ENCODE measurements at regions not wholly inside any gene's neighbourhood (a gene's known extent, or its start where the extent isn't known, plus 50 kb on each side); places are given as distances from the start of the nearest gene placed in this dataset.
"Not testable (repeated sequence)": the region's sequence is repeated elsewhere in the genome, so short reads cannot be mapped to it uniquely, and the experiment has no call there.

- H3K36me3 Mint-ChIP-seq, H3K9me3 Mint-ChIP-seq, H3K27ac Mint-ChIP-seq, H3K27me3 Mint-ChIP-seq, H3K4me3 Mint-ChIP-seq, DNase-seq, H3K4me1 Mint-ChIP-seq, CTCF ChIA-PET: not testable (repeated sequence)
Observed at GRCh38 chr1:146683126-146683429, 255.0 kb upstream of the NBPF12 start.

- CTCF ChIA-PET, H3K27ac Mint-ChIP-seq, H3K4me3 Mint-ChIP-seq, H3K36me3 Mint-ChIP-seq, H3K27me3 Mint-ChIP-seq, DNase-seq, H3K9me3 Mint-ChIP-seq, H3K4me1 Mint-ChIP-seq: not testable (repeated sequence)
Observed at GRCh38 chr1:146682227-146683125, 255.6 kb upstream of the NBPF12 start.

DNA sequence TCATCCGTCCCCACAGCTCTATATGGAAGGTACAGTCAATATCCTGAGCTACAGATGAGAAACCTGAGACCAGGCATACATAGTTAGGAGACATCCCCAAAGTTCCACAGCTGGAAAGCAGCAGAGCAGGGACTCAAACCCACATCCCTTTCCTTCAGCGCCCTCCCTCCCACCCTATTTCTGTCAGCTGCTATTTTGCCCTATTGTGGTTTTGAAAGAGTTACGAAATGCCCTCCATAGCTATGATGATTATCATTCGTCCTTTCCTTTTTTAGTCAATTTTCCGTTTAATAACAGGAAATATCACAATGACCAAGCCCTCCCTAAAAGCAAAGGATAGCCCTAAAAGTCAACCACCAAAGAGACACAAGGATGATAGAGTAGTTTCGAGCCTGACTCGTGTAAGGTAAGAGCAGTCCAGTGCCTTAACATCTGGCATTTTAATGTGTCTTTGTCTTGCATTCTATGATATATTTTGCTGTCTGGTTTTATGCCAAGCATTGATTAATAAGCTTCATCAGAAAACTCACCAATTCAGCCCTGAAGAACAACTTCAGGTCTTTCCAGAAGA lies 264.3 kb upstream of the NBPF12 start:
- H3K4me1 Mint-ChIP-seq, H3K4me3 Mint-ChIP-seq, CTCF ChIA-PET: not testable (repeated sequence)

DNA sequence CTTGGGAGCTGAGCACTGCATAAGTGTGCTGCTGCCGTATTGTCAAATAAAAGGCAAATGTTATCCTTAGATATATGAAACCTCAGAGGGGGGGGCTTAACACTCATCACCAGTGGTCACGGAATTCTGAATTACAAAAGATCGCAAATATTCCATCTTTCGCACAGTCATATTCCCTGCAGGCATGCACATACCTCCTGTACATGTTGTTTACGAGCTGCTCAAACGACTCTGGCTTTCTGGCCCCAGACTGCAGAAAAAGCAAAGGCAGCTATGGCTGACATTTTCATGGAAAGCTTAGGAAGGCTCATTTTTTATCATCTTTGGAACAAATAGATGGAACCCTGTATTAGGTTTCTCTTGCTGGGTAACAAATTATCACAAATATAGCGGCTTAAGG lies 265.5 kb upstream of the NBPF12 start:
- H3K9me3 Mint-ChIP-seq, H3K36me3 Mint-ChIP-seq, H3K27ac Mint-ChIP-seq, H3K4me3 Mint-ChIP-seq, CTCF ChIA-PET, DNase-seq, H3K27me3 Mint-ChIP-seq, H3K4me1 Mint-ChIP-seq: not testable (repeated sequence)

More for the DNA sequence above, 264.3 kb upstream of the NBPF12 start:
- H3K36me3 Mint-ChIP-seq, H3K9me3 Mint-ChIP-seq, H3K27ac Mint-ChIP-seq, H3K27me3 Mint-ChIP-seq, DNase-seq: not testable (repeated sequence)

DNA sequence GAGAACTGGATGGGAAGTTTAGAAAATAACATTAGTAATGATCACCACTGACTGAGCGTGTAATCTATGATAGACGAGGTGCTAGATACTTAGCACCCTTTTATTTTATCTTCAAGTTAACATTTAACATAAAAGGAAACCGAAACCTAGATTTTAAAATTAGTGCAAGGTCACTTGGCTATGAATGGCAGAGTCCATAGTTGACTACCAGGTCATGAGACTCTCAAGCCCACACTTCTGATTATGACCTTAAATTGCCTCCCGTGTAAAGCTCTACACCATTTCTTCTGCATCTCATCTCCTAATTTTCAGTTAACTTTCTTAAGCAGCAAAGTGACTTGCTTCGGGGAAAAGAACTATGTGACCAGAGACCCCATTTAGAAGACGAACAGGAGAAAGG lies 266.5 kb upstream of the NBPF12 start:
- H3K4me1 Mint-ChIP-seq, H3K36me3 Mint-ChIP-seq, H3K4me3 Mint-ChIP-seq, H3K27ac Mint-ChIP-seq, H3K27me3 Mint-ChIP-seq, CTCF ChIA-PET, H3K9me3 Mint-ChIP-seq, DNase-seq: not testable (repeated sequence)

DNA sequence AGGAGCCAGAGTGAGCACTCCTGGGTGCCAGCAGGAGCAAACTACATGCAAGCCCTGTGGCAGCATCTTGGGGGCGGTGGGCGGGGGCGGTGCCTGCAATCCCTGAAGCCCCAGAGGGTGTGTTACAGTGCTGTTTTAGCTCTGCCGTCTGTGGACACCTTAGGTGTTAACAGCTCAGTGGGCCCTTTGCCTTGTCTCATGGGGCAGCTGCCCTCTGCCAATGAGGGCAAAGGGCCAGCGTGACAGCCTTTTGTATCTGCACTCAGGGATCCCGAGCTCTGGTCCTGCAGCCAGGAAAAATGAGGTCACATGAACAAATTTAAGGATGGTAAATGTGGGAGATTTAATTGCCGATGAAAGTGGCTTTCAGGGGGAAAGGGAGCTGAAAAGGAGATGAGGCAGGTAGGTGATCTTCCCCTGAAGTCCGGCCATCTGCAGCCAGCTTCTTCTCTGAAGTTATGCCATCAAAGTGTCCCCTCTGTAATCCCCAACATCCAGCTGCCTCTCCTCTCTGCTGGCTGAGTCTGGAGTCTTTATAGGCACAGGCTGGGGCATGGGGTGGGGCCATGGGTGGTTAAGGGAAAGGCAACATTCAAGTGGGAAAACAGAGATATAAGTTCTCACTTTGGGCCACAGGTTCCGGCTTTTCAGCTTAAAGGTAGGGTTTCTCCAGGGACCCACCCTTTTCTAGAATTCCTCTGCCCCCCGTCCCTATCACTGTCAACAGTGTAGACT lies 267.1 kb upstream of the NBPF12 start:
- DNase-seq, H3K4me3 Mint-ChIP-seq: not testable (repeated sequence)

DNA sequence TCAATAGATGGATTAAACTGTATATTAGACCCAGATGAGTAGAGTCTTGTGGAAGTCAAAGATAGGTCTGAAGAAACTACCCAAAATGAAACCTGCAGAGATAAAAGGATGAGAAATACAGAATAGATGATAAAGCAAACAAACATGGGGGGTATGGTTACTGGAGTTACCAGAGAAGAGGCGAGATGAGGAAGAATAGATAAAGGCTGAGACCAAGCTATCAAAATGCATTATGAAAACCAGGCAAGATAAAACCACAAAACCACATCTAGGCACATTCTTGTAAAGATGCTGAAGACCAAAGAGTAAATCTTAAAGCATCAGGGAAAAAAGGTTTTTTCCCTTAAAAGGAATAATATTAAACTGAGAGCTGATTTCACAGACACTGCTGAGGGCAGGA lies 271.8 kb upstream of the NBPF12 start:
- CTCF ChIA-PET, H3K27me3 Mint-ChIP-seq, H3K36me3 Mint-ChIP-seq, H3K4me3 Mint-ChIP-seq, DNase-seq, H3K27ac Mint-ChIP-seq, H3K9me3 Mint-ChIP-seq, H3K4me1 Mint-ChIP-seq: not testable (repeated sequence)

More for the DNA sequence above, 267.1 kb upstream of the NBPF12 start:
- H3K9me3 Mint-ChIP-seq, H3K4me1 Mint-ChIP-seq, H3K27me3 Mint-ChIP-seq, H3K27ac Mint-ChIP-seq, CTCF ChIA-PET, H3K36me3 Mint-ChIP-seq: not testable (repeated sequence)

DNA sequence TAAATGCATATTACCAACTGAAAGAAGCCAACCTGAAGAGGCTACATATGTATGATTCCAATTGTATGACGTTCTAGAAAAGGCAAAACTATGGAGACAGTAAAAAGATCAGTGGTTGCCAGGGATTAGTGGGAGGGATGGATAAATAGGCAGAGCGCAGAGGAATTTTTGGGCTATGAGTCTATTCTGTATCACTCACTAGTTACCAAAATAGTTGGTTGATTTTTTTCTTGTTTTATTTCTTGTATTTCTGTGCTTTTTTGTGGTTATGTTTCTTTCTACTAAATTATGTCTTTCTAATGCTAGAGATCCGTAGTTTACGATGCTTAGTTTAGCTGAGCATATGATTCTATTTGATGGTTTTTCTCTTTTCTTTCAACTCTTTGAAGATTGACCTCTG lies 277.9 kb upstream of the NBPF12 start:
- CTCF ChIA-PET, DNase-seq, H3K4me3 Mint-ChIP-seq: not testable (repeated sequence)

DNA sequence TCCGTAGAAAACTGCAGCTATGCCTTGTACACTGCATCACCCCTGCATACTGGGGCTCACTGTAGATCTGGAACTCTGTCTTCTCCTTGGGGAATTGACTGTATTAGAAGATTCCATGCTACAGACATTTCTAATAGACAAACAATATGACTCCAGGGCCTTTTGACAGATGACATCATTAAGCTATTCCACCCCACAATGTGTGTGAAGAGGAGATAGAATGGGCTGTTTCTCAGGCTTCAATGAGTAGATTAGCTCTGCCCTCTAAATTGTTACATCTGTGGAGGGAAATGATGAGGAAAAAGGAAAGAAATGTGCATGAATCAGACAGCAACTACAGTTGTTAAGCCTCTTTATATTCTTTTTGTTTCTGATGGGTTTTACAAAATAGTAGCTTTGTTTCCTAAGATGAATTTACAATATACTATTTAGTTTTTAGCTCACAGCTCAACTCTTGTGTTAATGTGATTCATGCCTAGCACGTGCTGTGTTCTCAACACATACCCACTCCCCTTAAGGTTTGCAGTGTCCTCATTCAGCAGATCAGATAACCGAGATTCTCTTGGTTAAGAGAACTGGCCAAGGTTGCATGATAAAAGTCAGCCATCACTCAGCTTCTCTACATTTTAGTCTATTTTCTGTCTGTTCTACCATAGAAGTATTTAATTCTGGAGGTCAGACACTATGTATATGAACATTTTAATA lies 281.6 kb upstream of the NBPF12 start:
- H3K27ac Mint-ChIP-seq, H3K4me1 Mint-ChIP-seq, CTCF ChIA-PET, H3K36me3 Mint-ChIP-seq, H3K4me3 Mint-ChIP-seq, H3K9me3 Mint-ChIP-seq, DNase-seq, H3K27me3 Mint-ChIP-seq: not testable (repeated sequence)

More for the DNA sequence above, 277.9 kb upstream of the NBPF12 start:
- not testable (repeated sequence) for H3K27me3 Mint-ChIP-seq, H3K36me3 Mint-ChIP-seq, H3K9me3 Mint-ChIP-seq, H3K4me1 Mint-ChIP-seq, H3K27ac Mint-ChIP-seq

GRCh38 chr1:146654763-146655162 lies 283.4 kb upstream of the NBPF12 start:
- CTCF ChIA-PET, DNase-seq, H3K4me1 Mint-ChIP-seq, H3K4me3 Mint-ChIP-seq, H3K27ac Mint-ChIP-seq, H3K36me3 Mint-ChIP-seq, H3K9me3 Mint-ChIP-seq, H3K27me3 Mint-ChIP-seq: not testable (repeated sequence)

DNA sequence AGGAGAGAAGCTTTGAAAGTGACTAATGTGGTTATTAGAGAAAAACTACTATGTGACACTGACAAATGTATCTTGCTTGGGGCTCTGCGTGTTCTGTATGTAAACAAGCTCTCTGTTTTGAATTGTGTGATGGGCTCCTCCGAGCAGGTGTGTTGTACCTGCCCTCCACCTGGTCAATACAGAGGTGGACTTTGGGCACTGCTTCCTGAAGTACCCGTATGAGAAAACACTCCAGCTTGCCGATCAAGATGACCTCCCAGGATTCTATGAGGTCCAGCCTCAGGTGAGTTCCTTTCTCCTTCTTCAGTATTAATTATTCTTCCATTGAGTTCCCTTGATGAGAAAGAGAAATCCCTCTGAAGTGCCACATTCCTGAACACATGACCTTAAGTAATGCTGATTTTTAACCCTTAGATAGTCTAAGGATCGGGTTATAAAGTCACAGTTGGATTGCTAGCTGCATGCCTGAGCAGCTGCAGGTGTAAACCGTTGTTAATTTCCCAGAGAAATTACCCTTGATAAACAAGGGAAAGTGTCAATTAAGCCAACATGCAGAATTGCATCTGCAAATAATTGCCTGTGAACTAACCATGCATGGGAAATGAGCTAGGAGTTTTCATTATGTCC lies 292.0 kb upstream of the NBPF12 start:
- H3K36me3 Mint-ChIP-seq, H3K4me1 Mint-ChIP-seq, CTCF ChIA-PET, H3K9me3 Mint-ChIP-seq, H3K27ac Mint-ChIP-seq, DNase-seq, H3K4me3 Mint-ChIP-seq, H3K27me3 Mint-ChIP-seq: not testable (repeated sequence)

DNA sequence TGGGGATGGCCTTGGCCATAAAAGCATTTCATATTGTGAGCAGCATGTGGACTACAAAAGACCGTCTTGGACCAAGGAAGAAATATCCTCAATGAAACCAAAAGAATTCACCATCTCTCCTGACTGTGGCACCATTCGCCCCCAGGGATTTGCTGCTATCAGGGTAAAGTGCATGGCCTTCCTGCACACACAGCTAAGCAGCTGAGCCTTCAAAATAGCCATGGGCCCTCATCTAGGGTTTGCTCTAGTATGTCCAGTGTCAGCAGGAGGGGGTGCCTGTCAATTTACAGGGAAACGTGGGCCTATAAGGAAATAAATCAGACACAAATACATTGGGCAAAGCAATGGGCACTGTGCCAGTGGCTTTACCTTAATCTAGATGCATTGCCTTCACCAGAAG lies 296.6 kb upstream of the NBPF12 start:
- CTCF ChIA-PET, H3K4me1 Mint-ChIP-seq, H3K27ac Mint-ChIP-seq, H3K4me3 Mint-ChIP-seq, H3K36me3 Mint-ChIP-seq, H3K27me3 Mint-ChIP-seq, DNase-seq, H3K9me3 Mint-ChIP-seq: not testable (repeated sequence)

- H3K27me3 Mint-ChIP-seq, H3K27ac Mint-ChIP-seq, H3K4me1 Mint-ChIP-seq, DNase-seq, H3K4me3 Mint-ChIP-seq, CTCF ChIA-PET, H3K36me3 Mint-ChIP-seq, H3K9me3 Mint-ChIP-seq: not testable (repeated sequence)
Observed at GRCh38 chr1:146640671-146641070, 297.5 kb upstream of the NBPF12 start.

DNA sequence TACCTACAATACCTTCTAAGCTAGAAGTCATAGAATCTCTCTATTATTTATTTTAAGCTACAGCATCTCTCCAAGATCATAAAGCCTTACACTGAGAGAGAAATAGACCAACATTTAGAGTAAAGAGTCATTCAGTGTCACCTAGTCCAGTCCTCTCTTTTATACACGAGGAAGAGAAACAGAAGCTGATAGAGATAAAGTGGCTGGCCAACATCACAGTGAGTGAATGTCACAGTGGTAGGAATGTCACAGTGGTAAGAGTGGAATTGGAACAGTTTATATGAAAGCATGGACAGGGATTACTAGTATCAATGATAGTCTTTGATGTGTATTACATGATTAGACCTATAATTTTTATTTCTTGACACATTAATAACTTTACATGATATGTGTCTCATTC lies 307.8 kb upstream of the NBPF12 start:
- CTCF ChIA-PET, H3K4me3 Mint-ChIP-seq, DNase-seq, H3K27ac Mint-ChIP-seq, H3K36me3 Mint-ChIP-seq, H3K4me1 Mint-ChIP-seq, H3K9me3 Mint-ChIP-seq, H3K27me3 Mint-ChIP-seq: not testable (repeated sequence)

Data from activated naive CD4-positive, alpha-beta T cell treated with anti-CD3 and anti-CD28 coated beads, Interleukin-2, amount 10 ng/mL, durations not matched to agents 7 days and 5 days (primary cell).